ENCODE measurements at regions not wholly inside any gene's neighbourhood (a gene's known extent, or its start where the extent isn't known, plus 50 kb on each side); places are given as distances from the start of the nearest gene placed in this dataset.
"Not testable (repeated sequence)": the region's sequence is repeated elsewhere in the genome, so short reads cannot be mapped to it uniquely, and the experiment has no call there.

DNA sequence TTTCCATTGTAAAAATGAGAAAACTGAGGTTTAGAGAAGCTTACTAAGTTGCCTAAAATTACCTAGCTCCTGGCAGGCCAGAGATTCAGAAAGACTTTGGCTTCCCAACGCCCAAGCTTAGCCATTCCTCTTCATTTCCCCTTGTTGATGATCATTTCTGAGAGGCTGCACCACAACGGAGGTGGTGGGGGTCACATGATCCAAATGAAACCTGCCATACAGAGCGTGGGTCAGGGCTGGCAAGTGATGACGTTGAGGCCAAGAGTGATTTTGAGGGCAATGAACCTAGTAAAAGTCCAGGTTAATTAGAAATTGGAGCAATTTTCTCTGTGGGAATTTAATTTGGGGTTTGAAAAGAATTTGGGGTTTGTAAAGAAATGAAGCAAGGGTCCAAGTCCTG is 109.9 kb downstream of the TMEM182 start:
- no peak for DNase-seq (ENCODE audit: low spot score)

DNA sequence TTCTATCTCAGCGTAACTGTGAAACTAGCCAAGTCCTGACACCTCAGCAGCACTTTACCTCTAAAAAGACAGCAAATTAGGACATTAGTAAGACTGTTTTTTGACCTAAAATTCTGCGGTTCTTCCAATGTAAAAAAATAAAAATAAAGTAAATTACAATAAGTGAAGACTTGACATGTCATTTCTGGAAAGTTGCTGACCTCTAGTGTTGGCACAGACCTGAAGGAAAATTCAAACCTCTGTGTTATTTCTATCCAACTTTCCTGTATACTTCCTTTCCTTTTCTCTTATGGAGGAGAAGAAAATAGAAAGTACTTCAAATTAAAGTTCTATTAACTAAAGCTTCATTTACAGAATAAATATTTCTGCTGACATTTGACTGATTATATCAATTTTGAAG is 110.6 kb downstream of the TMEM182 start:
- DNase-seq (ENCODE audit: low spot score): no peak

DNA sequence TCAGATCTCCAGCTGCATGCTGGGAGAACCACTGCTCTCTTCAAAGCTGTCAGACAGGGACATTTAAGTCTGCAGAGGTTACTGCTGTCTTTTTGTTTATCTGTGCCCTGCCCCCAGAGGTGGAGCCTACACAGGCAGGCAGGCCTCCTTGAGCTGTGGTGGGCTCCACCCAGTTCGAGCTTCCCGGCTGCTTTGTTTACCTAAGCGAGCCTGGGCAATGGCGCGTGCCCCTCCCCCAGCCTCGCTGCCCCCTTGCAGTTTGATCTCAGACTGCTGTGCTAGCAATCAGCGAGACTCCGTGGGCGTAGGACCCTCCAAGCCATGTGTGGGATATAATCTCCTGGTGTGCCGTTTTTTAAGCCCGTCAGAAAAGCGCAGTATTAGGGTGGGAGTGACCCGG is 117.7 kb downstream of the TMEM182 start:
- not testable (repeated sequence) for DNase-seq (ENCODE audit: low spot score)

DNA sequence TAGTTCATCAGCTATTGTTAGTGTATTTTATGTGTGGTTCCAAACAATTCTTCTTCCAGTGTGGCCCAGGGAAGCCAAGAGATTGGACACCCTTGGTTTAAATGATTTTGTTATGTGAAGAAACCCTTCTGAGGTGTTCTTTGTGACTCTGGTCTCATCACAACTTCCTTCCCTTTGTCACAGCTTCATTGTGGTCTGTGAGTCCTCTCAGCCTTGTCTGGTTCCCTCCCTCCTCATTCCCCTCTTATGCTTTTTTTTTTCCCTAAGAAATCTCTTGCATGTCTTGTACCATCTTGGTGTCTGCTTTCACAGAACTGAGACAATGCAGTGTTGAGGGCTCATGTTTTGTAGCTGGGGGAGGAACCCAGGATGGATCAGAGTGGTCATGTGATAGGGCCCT is 118.9 kb downstream of the TMEM182 start:
- DNase-seq (ENCODE audit: low spot score): no peak

DNA sequence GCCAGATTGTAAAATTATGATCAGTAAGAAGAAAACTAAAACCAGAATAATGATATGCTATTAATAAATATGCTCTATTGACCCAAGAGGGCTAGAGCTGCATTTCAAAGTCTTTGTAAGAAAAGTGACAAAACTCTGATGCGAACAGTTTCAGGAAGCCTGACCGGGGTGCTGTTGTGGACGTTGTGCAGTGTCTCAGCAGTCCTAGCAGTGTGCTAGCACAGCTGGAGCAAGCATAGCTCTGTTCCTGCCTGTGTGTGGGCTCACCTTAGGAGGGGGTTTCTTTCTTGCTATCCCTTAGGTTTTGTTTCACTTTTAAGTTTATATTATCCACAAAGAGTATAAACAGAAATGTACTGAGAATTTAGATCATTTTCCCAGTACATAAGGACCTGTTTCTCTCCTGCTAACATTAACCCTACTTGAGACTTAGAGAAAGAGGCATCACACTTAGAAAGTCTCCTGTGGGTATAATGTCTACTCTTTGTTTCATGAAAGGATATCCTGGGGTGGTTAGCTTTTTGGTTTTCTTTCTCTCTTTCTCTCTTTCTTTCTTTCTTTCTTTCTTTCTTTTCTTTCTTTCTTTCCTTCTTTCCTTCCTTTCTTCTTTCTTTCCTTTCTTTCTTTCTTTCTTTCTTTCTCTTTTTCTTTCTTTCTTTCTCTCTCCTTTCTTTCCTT is 124.5 kb downstream of the TMEM182 start:
- no peak for DNase-seq (ENCODE audit: low spot score)

DNA sequence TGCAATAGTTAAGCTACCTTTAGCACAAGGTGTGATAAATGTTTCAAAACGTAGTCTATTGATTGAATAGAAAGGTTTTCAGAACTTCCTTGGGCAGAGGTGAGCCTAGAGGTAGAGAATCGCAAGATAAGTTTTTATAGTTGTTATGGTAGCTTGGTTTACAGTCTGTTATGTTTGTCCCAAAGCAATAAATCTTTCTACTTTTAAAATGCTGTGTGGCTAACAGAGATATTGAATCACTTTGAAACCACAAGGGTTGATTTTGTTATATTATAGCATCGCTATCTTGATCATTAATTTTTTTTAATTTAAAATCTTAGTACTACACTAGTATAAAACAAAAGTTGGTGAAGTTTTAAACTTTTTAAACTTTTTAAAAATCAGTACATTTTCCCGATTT is 126.7 kb downstream of the TMEM182 start:
- no peak for DNase-seq (ENCODE audit: low spot score)

DNA sequence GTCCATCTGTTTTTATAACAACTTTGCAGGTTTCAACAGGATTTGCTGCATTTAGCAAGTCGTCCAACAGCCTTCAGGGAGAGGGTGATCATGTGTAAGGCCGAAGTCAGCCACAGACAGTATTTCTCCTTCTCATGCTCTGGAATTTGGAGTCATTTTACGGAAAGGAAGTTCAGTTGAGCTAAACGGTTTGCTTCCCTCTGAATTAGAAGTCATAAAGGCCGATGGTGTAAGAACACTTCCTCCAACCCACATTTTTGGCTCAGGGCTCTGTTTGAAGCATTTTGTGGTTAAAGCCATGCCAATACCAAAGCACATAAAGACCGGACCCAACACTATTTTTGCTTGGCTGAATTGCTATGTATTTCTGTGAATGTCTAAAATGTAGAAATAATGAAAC is 129.5 kb downstream of the TMEM182 start:
- DNase-seq (ENCODE audit: low spot score): no peak

DNA sequence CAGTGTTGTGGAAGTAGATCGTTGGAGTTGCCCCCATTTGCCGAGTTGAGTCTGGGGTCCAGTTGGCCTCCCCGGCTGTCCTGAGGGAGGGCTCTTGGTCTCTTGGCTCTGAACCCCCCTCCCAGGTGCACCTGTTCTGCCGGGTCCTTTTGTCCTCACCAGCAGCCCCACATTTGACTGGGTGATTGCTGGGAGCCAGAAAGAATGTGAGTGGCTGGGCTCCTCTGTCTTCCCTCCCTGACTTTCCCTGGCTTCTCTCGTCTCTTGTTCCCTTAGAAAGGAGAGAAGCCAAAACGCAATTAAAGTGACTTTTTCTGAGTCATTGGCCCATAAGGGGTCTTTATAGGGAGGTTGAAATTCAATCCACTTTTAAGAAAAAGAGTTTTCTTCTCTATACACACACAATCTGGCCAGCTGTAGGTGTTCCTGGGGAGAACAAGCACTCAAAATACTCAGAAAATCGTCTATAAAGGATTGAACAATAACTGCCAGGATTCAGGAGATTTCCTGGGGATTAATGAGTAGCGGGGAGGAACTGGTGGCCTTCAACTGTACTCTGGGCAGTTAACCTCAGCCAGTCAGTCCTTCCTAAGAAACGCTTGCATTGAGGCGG is 131.0 kb downstream of the TMEM182 start:
- no peak for DNase-seq (ENCODE audit: low spot score)

DNA sequence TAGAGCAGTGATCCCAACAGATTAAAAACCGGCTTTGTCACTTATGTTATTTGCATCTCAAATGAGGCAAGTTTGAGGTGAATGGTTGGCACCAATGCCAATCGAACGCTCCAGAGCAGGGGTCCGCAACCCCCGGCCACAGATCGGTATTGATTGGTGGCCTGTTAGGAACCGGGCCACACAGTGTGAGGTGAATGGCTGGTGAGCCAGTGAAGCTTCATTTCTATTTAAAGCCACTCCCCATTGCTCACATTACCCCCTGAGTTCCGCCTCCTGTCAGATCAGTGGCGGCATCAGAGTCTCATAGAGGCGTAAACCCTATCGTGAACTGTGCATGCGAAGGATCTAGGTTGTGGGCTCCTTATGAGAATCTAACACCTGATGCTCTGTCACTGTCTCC is 132.0 kb downstream of the TMEM182 start:
- no peak for DNase-seq (ENCODE audit: low spot score)

DNA sequence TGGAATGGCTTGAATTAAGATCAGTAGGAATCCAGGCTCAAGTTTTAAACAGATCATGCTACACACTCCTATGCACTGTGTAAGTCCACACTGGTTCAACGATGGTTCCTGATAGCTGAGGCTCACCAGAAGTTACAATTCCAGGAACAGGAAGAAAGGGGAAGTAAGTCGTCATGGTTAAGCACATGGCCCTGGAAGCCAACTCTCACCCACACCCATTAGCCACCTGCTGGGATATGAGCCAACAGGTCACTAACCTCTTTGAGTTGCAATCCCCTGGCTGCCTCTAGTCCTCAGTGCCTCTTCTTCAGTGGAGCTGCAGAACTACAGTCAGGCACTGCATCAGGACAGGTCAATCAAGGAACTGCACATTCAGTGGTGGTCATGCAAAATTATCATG is 133.5 kb downstream of the TMEM182 start:
- DNase-seq (ENCODE audit: low spot score): no peak

DNA sequence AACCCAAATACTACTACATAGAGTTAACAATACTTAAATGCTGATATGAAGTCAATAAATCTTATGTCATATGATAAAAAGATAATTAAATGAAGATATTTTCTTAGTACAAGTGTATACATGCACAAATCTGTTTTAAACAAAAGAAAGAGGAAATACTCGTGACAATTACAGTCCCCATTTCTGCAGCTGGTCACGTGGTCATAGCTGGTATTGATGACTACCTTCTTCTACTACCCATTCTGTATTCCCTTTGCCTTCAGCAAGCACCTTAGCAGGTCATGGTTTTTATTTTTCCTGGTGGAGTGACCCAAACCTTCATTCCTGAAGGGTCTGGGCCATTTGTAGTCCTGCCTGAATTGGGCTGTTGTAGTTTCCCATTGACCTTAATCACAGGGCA is 147.4 kb downstream of the TMEM182 start:
- not testable (repeated sequence) for DNase-seq (ENCODE audit: low spot score)

DNA sequence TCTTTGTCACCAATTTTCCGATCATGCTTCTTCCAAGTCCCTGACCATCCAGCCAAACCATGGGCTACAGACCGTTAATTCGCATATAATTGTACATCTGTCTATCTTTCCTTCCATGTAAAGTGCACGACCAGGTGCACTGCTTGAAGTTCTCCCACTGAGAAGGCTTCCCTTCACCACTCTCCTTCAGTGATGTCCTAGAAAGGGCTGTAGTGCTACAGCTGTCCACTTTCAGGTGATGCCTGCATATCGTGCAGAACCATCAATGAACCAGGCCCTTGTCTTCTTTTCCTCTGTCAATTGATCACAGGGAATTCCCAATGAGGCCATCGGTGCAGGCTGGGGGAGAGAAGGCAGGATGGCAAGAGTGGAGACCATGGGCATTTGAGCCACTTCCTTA is 148.9 kb downstream of the TMEM182 start:
- no peak for DNase-seq (ENCODE audit: low spot score)

DNA sequence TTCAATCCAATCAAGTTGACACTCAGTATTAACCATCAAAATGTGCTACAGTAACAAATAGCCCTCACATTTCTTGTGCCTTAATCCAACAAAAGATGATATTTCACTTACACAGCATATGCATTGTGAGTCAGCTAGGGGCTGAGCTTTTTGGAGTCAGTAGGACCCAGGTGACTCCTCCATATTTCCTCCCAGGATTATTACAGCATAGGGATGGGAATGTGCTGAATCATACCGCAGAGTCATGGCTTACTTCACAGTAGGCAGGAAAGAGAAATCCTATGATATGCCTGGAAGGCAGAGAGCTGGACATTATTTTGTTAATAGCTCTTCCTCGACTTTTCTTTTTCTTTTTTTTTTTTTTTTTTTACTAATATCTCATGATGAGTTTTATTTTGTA is 153.3 kb downstream of the TMEM182 start:
- no peak for DNase-seq (ENCODE audit: low spot score)

DNA sequence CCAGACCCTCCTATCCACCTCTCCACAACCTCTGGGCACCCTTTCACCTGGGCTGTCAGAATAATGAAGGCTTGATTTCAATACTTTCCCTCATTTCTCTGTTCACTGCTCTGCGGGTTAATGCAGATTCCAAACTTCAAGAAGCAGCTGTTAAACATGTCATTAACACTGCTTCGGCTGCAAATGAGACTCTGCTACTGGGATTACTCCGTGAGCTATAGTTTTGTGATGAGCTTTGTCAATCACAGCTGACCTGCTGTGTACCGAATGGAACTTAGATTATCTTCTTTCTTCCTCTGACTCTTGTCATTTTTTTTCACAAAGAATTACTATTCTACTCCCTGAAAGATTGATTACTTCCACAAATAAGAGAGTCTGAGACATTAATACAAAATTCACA is 160.5 kb downstream of the TMEM182 start:
- no peak for DNase-seq (ENCODE audit: low spot score)

DNA sequence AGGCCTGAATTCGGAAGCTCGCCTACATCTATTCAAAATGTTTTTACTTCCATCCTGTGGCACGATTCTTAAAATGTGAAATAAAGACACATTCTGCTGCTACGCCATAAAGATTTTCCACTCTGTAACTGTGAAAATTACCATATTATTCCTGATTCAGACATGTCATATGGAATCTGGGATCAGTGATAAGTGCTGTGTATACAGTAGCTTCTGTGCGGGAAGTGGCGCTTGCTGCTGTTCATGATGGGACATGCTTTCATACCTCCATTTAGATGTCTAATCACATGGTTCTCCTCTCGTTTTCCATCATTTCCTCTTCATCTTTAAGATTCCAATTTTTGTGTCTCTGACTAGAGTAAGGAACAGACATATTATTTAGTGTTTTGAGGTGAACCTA is 163.2 kb downstream of the TMEM182 start:
- no peak for DNase-seq (ENCODE audit: low spot score)

DNA sequence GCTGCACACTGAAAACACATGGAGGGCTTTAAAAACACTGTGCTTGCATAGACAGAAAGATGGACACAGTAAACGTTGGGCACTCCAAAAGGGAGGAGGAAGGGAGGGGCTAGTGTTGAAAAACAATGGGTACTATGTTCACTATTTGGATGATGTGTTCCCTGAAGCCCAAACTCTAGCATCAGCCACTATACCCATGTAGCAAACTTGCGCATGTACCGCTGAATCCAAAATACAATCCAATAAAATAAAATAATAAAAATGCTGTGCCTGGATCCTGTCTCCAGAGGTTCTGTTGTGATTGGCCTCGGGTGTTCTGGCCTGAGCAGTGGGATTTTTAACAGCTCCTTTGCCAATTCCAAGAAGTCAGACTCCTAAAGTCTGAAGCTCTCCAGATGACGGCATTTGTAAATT is 166.0 kb downstream of the TMEM182 start:
- no peak for DNase-seq (ENCODE audit: low spot score)

DNA sequence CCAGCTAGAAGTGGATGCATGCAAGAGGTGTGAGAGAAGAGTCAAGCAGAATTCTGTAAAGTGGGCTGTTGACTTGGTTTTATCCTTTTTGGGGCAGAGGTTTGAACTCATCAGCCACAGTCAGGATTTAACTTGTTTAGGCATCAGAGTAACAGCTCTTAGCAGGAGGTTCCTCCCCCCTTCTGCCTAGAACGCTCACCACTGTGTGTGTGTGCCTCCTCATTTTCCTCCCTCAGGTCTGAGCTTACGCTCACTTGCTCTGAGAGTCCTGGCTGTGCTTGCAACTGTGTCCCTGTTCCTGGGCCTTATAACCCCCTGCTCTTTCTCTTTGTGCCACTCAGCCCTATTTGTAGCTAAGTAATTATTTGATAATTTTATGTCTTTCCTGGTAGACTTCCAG is 167.9 kb downstream of the TMEM182 start:
- DNase-seq (ENCODE audit: low spot score): no peak

DNA sequence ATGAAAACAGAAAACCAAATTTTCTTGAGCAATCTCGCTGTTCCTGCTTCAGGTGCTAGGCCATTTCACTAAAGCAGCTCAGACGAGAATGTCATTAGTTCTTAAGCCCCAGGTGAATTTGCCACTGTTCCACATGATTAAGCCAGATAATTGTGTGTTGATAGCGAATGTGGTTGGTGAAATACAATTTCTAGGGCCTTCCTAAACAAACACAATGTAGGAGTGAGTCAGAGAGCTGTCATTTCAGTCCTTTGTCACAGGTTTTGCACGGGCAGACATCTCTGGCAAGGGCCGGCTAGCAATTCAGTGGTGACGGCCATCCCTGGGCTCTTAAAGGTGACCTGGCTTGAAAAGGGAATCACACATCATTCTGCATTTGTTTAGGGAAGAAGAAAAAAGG is 170.7 kb downstream of the TMEM182 start:
- DNase-seq (ENCODE audit: low spot score): no peak

DNA sequence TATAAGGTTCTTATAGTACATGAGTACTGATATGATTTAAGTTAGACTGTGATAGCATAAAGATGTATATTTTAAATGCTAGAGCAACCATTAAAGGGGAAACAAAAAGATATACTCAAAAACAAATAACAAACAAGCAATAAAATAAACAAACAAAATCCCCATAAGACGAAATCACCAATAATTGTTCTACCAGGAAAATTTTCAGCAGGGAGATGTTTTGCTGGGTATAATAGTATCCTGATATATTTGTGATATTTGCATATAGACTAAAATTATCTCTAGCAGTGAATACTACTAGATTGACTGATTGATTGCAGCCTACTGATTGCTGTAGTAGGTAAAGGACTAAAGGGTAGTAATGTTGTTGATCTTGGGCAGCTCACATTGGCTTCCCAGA is 177.4 kb downstream of the TMEM182 start:
- no peak for DNase-seq (ENCODE audit: low spot score)

DNA sequence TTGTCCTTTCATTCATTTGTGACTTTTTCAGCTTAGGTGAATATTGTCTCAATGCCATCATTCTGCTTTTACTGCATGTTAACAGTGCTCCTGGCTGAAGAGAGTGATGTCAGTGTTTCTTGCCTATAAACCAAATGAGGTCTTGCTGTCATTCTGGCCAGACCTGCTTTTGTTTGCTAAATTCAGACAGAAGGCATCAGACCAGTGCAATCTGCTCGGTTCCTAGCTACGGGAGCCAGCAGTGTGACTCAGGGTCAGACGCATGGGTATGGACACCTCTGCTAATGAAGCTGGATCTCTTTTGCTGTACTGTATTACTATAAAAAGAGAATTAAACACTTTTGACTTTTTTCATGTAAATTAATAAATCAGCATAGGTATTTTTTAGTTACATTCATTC is 178.9 kb downstream of the TMEM182 start:
- DNase-seq (ENCODE audit: low spot score): no peak

DNA sequence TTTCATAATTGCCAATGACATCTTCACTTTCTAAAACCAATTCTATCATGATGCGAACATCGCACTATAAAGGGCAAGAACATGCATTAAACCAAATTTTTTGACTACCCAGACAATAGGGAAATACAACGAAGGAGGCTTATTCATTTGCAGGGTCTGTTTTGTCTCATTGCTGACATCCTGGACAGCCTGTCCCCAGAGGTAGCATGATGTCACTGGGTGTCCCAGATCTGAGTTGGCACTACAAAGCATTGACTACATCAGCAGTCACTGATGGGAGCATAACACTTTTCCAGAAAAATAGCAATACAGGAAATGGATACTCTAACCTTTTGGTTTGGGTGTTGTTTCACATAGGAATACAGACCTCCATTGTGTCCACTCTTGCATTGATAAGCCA is 180.3 kb downstream of the TMEM182 start:
- DNase-seq (ENCODE audit: low spot score): no peak

DNA sequence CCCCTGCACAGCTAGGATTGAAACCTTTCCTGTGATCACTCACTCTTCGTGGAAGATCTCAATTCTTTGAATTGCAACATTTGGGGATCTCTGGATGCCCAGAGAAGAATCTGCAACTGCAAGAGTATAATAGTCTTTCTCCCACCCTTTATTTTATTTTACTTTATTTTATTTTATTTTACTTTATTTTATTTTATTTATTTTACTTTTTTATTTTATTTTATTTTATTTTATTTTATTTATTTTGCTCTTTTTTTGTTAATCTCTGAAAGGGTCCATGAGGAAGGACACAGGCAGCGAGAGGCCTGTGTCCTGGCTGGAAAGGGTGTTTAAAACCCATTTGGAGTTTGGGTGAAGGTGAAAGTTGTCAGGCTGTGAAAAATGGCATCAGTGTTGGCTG is 181.4 kb downstream of the TMEM182 start:
- no peak for DNase-seq (ENCODE audit: low spot score)

DNA sequence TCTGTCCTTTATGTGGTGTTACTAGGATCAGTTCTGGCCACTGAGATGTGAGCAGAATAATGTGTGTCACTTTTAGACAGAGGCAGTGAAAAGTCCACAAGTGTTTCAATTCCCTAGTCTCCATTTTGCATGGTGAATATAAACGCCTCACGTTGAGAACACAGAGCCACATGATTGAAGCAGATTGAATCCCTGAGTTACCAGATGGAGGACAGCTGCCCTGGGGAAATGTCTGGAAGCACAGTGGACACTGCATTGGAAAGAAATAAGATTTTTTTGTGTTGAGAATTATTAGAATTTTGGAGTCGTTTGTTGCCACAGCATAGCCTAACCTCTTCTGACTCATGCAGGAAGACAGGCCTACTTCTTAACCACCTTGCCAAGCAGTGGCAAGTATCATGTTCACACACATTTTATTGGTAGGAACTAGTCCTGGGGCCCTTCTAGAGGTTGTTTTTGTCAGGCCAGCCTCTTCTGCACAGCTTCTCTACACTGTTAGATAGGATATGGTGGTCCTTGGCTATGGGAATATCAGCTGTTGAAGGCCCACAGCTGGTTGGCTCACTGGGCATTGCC is 188.6 kb downstream of the TMEM182 start:
- no peak for DNase-seq (ENCODE audit: low spot score)

DNA sequence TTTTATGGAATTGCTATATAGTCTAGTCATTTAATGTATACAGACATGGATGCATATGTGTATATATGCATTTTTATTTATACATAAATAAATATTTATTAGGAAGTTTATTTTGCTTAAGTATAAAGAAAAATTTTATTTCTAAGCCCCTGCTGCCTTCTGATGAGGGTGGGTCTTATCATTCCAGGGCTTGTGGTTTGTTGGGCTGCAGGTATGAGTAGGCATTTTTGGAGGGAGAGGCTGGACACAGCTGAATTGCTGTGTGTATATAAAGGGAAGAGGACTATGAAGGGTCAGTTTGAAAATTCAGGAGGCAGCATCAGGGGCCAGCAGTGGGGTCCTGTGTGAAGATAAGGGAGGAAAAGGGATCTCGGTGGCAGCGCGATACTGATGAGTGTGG is 189.4 kb downstream of the TMEM182 start:
- no peak for DNase-seq (ENCODE audit: low spot score)
